NB4 (cell line): ENCODE measurements at regions not wholly inside any gene's neighbourhood (a gene's known extent, or its start where the extent isn't known, plus 50 kb on each side); places are given as distances from the start of the nearest gene placed in this dataset.

Experiments
- DNase-seq: peaks from one replicate; pipeline ENCODE4 v3.0.0; 2010; ENCODE audit warnings: low read depth
- H3K4me3 ChIP-seq: one replicate; pipeline ENCODE4 v1.5.1; 2011; ENCODE audit warnings: mild to moderate bottlenecking, low read depth, low read length, moderate library complexity
- MYC ChIP-seq: IDR thresholded peaks from 2 replicates; pipeline ENCODE4 v1.6.1; 2011; ENCODE audit warnings: low read depth, low read length
- POLR2A ChIP-seq: IDR thresholded peaks from 2 replicates; pipeline ENCODE4 v1.6.1; 2011; ENCODE audit warnings: mild to moderate bottlenecking; ENCODE audit not compliant: insufficient read length; ENCODE audit errors: extremely low read depth
- TF ChIP-seq, protein P1 (sequence below): IDR thresholded peaks from one replicate; pipeline ENCODE4 v1.5.1; 2012; ENCODE audit warnings: low read depth, low read length
- TF ChIP-seq, protein P2 (sequence below): IDR thresholded peaks from 2 replicates; pipeline ENCODE4 v1.6.1; 2011; ENCODE audit warnings: low read depth, low read length

- DNase-seq: peak; percentile 7
- TF ChIP-seq, protein P1, sequence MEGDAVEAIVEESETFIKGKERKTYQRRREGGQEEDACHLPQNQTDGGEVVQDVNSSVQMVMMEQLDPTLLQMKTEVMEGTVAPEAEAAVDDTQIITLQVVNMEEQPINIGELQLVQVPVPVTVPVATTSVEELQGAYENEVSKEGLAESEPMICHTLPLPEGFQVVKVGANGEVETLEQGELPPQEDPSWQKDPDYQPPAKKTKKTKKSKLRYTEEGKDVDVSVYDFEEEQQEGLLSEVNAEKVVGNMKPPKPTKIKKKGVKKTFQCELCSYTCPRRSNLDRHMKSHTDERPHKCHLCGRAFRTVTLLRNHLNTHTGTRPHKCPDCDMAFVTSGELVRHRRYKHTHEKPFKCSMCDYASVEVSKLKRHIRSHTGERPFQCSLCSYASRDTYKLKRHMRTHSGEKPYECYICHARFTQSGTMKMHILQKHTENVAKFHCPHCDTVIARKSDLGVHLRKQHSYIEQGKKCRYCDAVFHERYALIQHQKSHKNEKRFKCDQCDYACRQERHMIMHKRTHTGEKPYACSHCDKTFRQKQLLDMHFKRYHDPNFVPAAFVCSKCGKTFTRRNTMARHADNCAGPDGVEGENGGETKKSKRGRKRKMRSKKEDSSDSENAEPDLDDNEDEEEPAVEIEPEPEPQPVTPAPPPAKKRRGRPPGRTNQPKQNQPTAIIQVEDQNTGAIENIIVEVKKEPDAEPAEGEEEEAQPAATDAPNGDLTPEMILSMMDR: no peak
- TF ChIP-seq POLR2A (no peak), MYC (no peak)
- TF ChIP-seq, protein P2, sequence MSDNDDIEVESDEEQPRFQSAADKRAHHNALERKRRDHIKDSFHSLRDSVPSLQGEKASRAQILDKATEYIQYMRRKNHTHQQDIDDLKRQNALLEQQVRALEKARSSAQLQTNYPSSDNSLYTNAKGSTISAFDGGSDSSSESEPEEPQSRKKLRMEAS: no peak
Measured at GRCh38 chr1:88549536-88549935, 134.5 kb upstream of the PKN2 start.

GRCh38 chr1:88552226-88552625 is 131.8 kb upstream of the PKN2 start:
- no peak for TF ChIP-seq POLR2A
- TF ChIP-seq, protein P1: peak; percentile 15
- no peak for DNase-seq
- no peak overlapping the region for H3K4me3 ChIP-seq

More at GRCh38 chr1:88549536-88549935, 134.5 kb upstream of the PKN2 start:
- no peak overlapping the region for H3K4me3 ChIP-seq

GRCh38 chr1:88557014-88557413 is 127.1 kb upstream of the PKN2 start:
- no peak overlapping the region for H3K4me3 ChIP-seq
- TF ChIP-seq, protein P1: no peak
- TF ChIP-seq, protein P2: no peak
- TF ChIP-seq POLR2A (no peak), MYC (no peak)
- peak; percentile 6 for DNase-seq

- H3K4me3 ChIP-seq: no peak overlapping the region
- no peak for DNase-seq
- TF ChIP-seq, protein P2: no peak
- TF ChIP-seq, protein P1: no peak
- no peak for TF ChIP-seq MYC
- no peak for TF ChIP-seq POLR2A
Measured at GRCh38 chr1:88560621-88561020, 123.5 kb upstream of the PKN2 start.

DNA sequence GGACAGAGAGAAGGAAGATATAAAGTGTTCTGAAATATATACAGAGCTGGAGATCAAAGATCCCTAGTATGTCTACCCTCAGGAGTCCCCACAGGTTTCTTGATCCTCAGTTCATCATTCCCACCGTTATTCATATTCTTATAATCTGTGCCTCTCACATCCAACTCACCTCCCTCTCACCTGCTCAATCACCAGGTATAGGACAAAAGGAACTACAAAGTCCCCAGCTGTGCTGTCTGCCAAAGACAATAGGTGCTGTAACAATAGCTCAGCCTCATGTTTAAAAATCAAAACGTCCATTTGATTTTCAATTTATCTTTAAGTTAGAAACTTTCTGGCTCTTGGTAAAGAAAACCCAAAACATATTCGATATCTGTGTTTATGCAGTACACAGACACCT is 121.1 kb upstream of the PKN2 start:
- TF ChIP-seq POLR2A (no peak), MYC (no peak)
- TF ChIP-seq, protein P2: no peak
- TF ChIP-seq, protein P1: no peak
- no peak for DNase-seq
- no peak overlapping the region for H3K4me3 ChIP-seq

GRCh38 chr1:88566615-88567387 is 117.3 kb upstream of the PKN2 start:
- no peak overlapping the region for H3K4me3 ChIP-seq
- DNase-seq: no peak
- TF ChIP-seq, protein P2: no peak
- TF ChIP-seq MYC: no peak
- TF ChIP-seq POLR2A: no peak
- TF ChIP-seq, protein P1: no peak
